GM23338 (cell line): ENCODE measurements at regions not wholly inside any gene's neighbourhood (a gene's known extent, or its start where the extent isn't known, plus 50 kb on each side); places are given as distances from the start of the nearest gene placed in this dataset.

ENCODE experiments used
- CREB1 ChIP-seq: fragments of 250-450 bp; sonication (Bioruptor Pico); IDR thresholded peaks from 2 replicates; pipeline ENCODE4 v1.5.0; 2020; ENCODE audit warnings: low read depth, mild to moderate bottlenecking, moderate library complexity
- EZH2 ChIP-seq: fragments of 200-600 bp; sonication (generic); IDR thresholded peaks from one replicate; pipeline ENCODE4 v1.8.0; 2017; ENCODE audit warnings: antibody characterized with exemption, mild to moderate bottlenecking, low read depth; ENCODE audit not compliant: unreplicated experiment
- EZH2phosphoT487 ChIP-seq: fragments of 200-600 bp; sonication (generic); IDR thresholded peaks from one replicate; pipeline ENCODE4 v1.8.1; 2018; ENCODE audit warnings: antibody characterized with exemption; ENCODE audit not compliant: unreplicated experiment
- JUNB ChIP-seq: IDR thresholded peaks from one replicate; pipeline ENCODE4 v1.6.1; 2016; ENCODE audit warnings: antibody characterized with exemption; ENCODE audit not compliant: unreplicated experiment
- NANOG ChIP-seq: IDR thresholded peaks from 2 replicates; pipeline ENCODE4 v1.6.1; 2016; ENCODE audit warnings: antibody characterized with exemption, borderline replicate concordance
- POLR2AphosphoS5 ChIP-seq: IDR thresholded peaks from 2 replicates; pipeline ENCODE4 v1.6.1; 2016; ENCODE audit warnings: antibody characterized with exemption, low read depth
- ZNF114 ChIP-seq: fragments of 250-450 bp; sonication (Bioruptor Pico); IDR thresholded peaks from 2 replicates; pipeline ENCODE4 v1.5.0; 2020; ENCODE audit warnings: mild to moderate bottlenecking, moderate library complexity
- ZNF331 ChIP-seq: fragments of 250-450 bp; sonication (Bioruptor Pico); IDR thresholded peaks from 2 replicates; pipeline ENCODE4 v1.5.0; 2020; ENCODE audit warnings: low read depth, mild to moderate bottlenecking, moderate library complexity
- TF ChIP-seq, protein P1 (sequence below), 2 experiments: fragments of 200-600 bp in 1 of 2; sonication (generic) in 1 of 2; conservative IDR thresholded peaks; 2 replicates each; pipeline versions ENCODE4 v1.5.1 to v1.6.1; 2016 to 2017; ENCODE audit warnings: antibody characterized with exemption in 2 of 2, low read depth in 2 of 2, mild to moderate bottlenecking in 2 of 2, moderate library complexity in 1 of 2
- TF ChIP-seq, protein P2 (sequence below): IDR thresholded peaks from 2 replicates; pipeline ENCODE4 v1.6.1; 2016; ENCODE audit warnings: antibody characterized with exemption
- TF ChIP-seq, protein P3 (sequence below): IDR thresholded peaks from one replicate; pipeline ENCODE4 v1.6.1; 2018; ENCODE audit warnings: antibody characterized with exemption; ENCODE audit not compliant: unreplicated experiment
- TF ChIP-seq, protein P4 (sequence below): fragments of 250-450 bp; sonication (Bioruptor Pico); IDR thresholded peaks from 2 replicates; pipeline ENCODE4 v1.5.0; 2020; ENCODE audit warnings: mild to moderate bottlenecking, moderate library complexity

DNA sequence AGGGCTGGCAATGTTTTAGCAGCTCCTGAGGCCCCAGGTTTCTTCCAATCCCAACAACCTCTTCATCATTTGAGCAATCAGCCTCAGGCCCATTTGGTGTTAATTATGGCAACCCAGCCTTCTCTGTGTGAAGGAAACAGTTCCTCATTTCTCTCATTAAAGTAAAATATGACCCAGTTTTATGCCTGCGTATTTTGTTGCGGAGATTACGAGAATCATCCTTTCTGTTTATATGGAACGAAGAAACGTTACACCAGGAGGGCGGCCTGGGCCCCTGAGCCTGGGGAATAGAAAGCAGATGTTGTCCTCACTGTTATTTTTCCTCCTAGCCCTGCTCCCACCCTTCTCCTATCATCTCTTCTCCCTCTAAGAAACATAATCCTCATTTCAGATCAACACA is 332.2 kb upstream of the USP24 start:
- no peak for TF ChIP-seq EZH2
- TF ChIP-seq, protein P1, sequence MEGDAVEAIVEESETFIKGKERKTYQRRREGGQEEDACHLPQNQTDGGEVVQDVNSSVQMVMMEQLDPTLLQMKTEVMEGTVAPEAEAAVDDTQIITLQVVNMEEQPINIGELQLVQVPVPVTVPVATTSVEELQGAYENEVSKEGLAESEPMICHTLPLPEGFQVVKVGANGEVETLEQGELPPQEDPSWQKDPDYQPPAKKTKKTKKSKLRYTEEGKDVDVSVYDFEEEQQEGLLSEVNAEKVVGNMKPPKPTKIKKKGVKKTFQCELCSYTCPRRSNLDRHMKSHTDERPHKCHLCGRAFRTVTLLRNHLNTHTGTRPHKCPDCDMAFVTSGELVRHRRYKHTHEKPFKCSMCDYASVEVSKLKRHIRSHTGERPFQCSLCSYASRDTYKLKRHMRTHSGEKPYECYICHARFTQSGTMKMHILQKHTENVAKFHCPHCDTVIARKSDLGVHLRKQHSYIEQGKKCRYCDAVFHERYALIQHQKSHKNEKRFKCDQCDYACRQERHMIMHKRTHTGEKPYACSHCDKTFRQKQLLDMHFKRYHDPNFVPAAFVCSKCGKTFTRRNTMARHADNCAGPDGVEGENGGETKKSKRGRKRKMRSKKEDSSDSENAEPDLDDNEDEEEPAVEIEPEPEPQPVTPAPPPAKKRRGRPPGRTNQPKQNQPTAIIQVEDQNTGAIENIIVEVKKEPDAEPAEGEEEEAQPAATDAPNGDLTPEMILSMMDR (conservative IDR thresholded peaks at IDR 0.05; ENCODE audit: low read depth in 2 of 2) = no peak
- no peak for TF ChIP-seq POLR2AphosphoS5
- TF ChIP-seq, protein P2, sequence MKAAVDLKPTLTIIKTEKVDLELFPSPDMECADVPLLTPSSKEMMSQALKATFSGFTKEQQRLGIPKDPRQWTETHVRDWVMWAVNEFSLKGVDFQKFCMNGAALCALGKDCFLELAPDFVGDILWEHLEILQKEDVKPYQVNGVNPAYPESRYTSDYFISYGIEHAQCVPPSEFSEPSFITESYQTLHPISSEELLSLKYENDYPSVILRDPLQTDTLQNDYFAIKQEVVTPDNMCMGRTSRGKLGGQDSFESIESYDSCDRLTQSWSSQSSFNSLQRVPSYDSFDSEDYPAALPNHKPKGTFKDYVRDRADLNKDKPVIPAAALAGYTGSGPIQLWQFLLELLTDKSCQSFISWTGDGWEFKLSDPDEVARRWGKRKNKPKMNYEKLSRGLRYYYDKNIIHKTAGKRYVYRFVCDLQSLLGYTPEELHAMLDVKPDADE = no peak
- no peak for TF ChIP-seq ZNF331 (CRISPR knock-in tag)
- TF ChIP-seq, protein P3, sequence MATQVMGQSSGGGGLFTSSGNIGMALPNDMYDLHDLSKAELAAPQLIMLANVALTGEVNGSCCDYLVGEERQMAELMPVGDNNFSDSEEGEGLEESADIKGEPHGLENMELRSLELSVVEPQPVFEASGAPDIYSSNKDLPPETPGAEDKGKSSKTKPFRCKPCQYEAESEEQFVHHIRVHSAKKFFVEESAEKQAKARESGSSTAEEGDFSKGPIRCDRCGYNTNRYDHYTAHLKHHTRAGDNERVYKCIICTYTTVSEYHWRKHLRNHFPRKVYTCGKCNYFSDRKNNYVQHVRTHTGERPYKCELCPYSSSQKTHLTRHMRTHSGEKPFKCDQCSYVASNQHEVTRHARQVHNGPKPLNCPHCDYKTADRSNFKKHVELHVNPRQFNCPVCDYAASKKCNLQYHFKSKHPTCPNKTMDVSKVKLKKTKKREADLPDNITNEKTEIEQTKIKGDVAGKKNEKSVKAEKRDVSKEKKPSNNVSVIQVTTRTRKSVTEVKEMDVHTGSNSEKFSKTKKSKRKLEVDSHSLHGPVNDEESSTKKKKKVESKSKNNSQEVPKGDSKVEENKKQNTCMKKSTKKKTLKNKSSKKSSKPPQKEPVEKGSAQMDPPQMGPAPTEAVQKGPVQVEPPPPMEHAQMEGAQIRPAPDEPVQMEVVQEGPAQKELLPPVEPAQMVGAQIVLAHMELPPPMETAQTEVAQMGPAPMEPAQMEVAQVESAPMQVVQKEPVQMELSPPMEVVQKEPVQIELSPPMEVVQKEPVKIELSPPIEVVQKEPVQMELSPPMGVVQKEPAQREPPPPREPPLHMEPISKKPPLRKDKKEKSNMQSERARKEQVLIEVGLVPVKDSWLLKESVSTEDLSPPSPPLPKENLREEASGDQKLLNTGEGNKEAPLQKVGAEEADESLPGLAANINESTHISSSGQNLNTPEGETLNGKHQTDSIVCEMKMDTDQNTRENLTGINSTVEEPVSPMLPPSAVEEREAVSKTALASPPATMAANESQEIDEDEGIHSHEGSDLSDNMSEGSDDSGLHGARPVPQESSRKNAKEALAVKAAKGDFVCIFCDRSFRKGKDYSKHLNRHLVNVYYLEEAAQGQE = no peak
- TF ChIP-seq CREB1 = no peak
- no peak for TF ChIP-seq EZH2phosphoT487
- no peak for TF ChIP-seq NANOG
- TF ChIP-seq, protein P4, sequence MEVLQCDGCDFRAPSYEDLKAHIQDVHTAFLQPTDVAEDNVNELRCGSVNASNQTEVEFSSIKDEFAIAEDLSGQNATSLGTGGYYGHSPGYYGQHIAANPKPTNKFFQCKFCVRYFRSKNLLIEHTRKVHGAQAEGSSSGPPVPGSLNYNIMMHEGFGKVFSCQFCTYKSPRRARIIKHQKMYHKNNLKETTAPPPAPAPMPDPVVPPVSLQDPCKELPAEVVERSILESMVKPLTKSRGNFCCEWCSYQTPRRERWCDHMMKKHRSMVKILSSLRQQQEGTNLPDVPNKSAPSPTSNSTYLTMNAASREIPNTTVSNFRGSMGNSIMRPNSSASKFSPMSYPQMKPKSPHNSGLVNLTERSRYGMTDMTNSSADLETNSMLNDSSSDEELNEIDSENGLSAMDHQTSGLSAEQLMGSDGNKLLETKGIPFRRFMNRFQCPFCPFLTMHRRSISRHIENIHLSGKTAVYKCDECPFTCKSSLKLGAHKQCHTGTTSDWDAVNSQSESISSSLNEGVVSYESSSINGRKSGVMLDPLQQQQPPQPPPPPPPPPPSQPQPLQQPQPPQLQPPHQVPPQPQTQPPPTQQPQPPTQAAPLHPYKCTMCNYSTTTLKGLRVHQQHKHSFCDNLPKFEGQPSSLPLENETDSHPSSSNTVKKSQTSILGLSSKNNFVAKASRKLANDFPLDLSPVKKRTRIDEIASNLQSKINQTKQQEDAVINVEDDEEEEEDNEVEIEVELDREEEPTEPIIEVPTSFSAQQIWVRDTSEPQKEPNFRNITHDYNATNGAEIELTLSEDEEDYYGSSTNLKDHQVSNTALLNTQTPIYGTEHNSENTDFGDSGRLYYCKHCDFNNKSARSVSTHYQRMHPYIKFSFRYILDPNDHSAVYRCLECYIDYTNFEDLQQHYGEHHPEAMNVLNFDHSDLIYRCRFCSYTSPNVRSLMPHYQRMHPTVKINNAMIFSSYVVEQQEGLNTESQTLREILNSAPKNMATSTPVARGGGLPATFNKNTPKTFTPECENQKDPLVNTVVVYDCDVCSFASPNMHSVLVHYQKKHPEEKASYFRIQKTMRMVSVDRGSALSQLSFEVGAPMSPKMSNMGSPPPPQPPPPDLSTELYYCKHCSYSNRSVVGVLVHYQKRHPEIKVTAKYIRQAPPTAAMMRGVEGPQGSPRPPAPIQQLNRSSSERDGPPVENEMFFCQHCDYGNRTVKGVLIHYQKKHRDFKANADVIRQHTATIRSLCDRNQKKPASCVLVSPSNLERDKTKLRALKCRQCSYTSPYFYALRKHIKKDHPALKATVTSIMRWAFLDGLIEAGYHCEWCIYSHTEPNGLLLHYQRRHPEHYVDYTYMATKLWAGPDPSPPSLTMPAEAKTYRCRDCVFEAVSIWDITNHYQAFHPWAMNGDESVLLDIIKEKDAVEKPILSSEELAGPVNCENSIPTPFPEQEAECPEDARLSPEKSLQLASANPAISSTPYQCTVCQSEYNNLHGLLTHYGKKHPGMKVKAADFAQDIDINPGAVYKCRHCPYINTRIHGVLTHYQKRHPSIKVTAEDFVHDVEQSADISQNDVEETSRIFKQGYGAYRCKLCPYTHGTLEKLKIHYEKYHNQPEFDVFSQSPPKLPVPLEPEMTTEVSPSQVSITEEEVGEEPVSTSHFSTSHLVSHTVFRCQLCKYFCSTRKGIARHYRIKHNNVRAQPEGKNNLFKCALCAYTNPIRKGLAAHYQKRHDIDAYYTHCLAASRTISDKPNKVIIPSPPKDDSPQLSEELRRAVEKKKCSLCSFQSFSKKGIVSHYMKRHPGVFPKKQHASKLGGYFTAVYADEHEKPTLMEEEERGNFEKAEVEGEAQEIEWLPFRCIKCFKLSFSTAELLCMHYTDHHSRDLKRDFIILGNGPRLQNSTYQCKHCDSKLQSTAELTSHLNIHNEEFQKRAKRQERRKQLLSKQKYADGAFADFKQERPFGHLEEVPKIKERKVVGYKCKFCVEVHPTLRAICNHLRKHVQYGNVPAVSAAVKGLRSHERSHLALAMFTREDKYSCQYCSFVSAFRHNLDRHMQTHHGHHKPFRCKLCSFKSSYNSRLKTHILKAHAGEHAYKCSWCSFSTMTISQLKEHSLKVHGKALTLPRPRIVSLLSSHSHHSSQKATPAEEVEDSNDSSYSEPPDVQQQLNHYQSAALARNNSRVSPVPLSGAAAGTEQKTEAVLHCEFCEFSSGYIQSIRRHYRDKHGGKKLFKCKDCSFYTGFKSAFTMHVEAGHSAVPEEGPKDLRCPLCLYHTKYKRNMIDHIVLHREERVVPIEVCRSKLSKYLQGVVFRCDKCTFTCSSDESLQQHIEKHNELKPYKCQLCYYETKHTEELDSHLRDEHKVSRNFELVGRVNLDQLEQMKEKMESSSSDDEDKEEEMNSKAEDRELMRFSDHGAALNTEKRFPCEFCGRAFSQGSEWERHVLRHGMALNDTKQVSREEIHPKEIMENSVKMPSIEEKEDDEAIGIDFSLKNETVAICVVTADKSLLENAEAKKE (CRISPR knock-in tag) = no peak
- no peak for TF ChIP-seq ZNF114 (CRISPR knock-in tag)
- no peak for TF ChIP-seq JUNB
